PC-9 (cell line): ENCODE measurements at regions not wholly inside any gene's neighbourhood (a gene's known extent, or its start where the extent isn't known, plus 50 kb on each side); places are given as distances from the start of the nearest gene placed in this dataset.

Experiments used
- BruUV-seq: library from RNA; stranded (reverse); fragments of 400-500 nt; replicated peaks from 2 replicates; lab custom pipeline; 2021; lab: Mats Ljungman, UMichigan
- CTCF ChIA-PET: fragments of 300-600 bp; sonication (Branson Sonifier 250); formaldehyde crosslinking; loops from one replicate; lab custom pipeline; 2022; ENCODE audit warnings: antibody characterized with exemption; lab: Charles Lee
- POLR2A ChIA-PET: fragments of 300-600 bp; sonication (Branson Sonifier 250); formaldehyde crosslinking; loops from one replicate; lab custom pipeline; 2022; ENCODE audit warnings: antibody characterized with exemption; ENCODE audit not compliant: unreplicated experiment; lab: Charles Lee
- DNase-seq, 2 experiments: peaks; one replicate each; pipeline versions ENCODE4 v3.0.0 to v3.0.0-alpha.2; 2015 to 2022; ENCODE audit warnings: mixed read lengths in 1 of 2
- H2AFZ ChIP-seq: fragments of 200-600 bp; sonication (generic); 2 replicates; pipeline ENCODE4 v1.8.1; 2017; ENCODE audit warnings: antibody characterized with exemption
- H3F3A ChIP-seq: fragments of 200-600 bp; sonication (generic); 2 replicates; pipeline ENCODE4 v1.8.1; 2017; ENCODE audit warnings: antibody characterized with exemption, mild to moderate bottlenecking, low read depth; ENCODE audit not compliant: insufficient read depth
- H3K27ac ChIP-seq: fragments of 200-600 bp; sonication (generic); 2 replicates; pipeline ENCODE4 v1.6.1; 2016; ENCODE audit warnings: mixed run types
- H3K27me3 ChIP-seq: fragments of 200-600 bp; sonication (generic); 2 replicates; pipeline ENCODE4 v1.6.1; 2016; ENCODE audit warnings: low read depth, mixed run types; ENCODE audit not compliant: insufficient read depth
- H3K36me3 ChIP-seq: fragments of 200-600 bp; sonication (generic); 2 replicates; pipeline ENCODE4 v1.6.1; 2016; ENCODE audit warnings: low read depth, mixed run types
- H3K4me1 ChIP-seq: fragments of 200-600 bp; sonication (generic); replicated peaks from 2 replicates; pipeline ENCODE4 v1.6.1; 2016; ENCODE audit warnings: mixed run types; ENCODE audit not compliant: insufficient read depth
- H3K4me2 ChIP-seq: fragments of 200-600 bp; sonication (generic); 2 replicates; pipeline ENCODE4 v1.6.1; 2017; ENCODE audit warnings: mixed run types
- H3K4me3 ChIP-seq: fragments of 200-600 bp; sonication (generic); 2 replicates; pipeline ENCODE4 v1.6.1; 2016; ENCODE audit warnings: mixed run types
- H3K79me2 ChIP-seq: fragments of 200-600 bp; sonication (generic); 2 replicates; pipeline ENCODE4 v1.6.1; 2017; ENCODE audit warnings: low read depth, mixed run types
- H3K9me2 ChIP-seq: fragments of 200-600 bp; sonication (generic); 2 replicates; pipeline ENCODE4 v1.8.1; 2017; ENCODE audit warnings: mild to moderate bottlenecking; ENCODE audit not compliant: insufficient read depth
- H3K9me3 ChIP-seq: fragments of 200-600 bp; sonication (generic); 2 replicates; pipeline ENCODE4 v1.8.1; 2016; ENCODE audit warnings: low read depth; ENCODE audit not compliant: insufficient read depth
- H4K20me1 ChIP-seq: fragments of 200-600 bp; sonication (generic); 2 replicates; pipeline ENCODE4 v1.8.1; 2017; ENCODE audit not compliant: insufficient read depth
- EZH2 ChIP-seq: fragments of 200-600 bp; sonication (generic); IDR thresholded peaks from 2 replicates; pipeline ENCODE4 v1.8.0; 2017; ENCODE audit warnings: antibody characterized with exemption, low read depth
- intact Hi-C: fragments of 100-400 bp; cut with micrococcal nuclease; formaldehyde crosslinking; loops from one replicate; pipeline ENCODE4 v1.10.0; 2022; ENCODE audit not compliant: unreplicated experiment
- TF ChIP-seq, protein P1 (sequence below): fragments of 200-600 bp; sonication (generic); conservative IDR thresholded peaks from 2 replicates; pipeline ENCODE4 v1.6.1; 2017; ENCODE audit warnings: mixed run types, antibody characterized with exemption, mild to moderate bottlenecking, moderate library complexity

DNA sequence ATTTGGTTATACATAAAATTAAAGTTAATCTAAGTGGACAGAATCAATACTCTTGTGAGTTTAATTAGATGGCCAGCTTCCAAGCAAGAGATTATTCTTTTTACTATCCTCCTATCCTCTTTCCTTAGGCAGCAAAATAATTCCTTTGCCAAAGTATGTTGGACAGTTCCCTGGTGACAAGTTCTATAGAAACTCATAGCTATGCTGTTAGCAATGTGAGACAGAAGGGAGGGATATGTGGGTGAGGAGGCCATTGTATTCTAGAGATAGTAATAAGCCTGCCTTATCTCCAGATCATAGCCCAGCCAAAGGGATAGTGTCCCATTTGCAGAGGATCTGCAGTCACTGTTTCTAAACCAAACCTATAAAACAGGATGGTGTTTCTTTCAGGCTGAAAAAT is 181.6 kb upstream of the HDAC9 start:
- no peak for DNase-seq
- ChIA-PET POLR2A (interaction anchor here (0.6 kb wide), 1 partner anchor 1661 kb away, joined by 3 read pairs; no protein-coding TSS in a partner anchor), CTCF (no interaction called here)
- Histone ChIP-seq H3K27ac (no peak overlapping the region), H3K4me3 (no peak overlapping the region), H3K4me2 (no peak overlapping the region), H3K79me2 (no peaks in the 10 kb centered on the region), H3K9me3 (no peaks in the 10 kb centered on the region), H2AFZ (no peak overlapping the region), H3K36me3 (no peaks in the 10 kb centered on the region), H3K9me2 (no peaks in the 10 kb centered on the region), H3F3A (no peaks in the 10 kb centered on the region), H4K20me1 (no peaks in the 10 kb centered on the region), H3K27me3 (no peaks in the 10 kb centered on the region), H3K4me1 (no peaks in the 10 kb centered on the region)
- no TSS peak for BruUV-seq
- TF ChIP-seq EZH2 = no peak
- TF ChIP-seq, protein P1, sequence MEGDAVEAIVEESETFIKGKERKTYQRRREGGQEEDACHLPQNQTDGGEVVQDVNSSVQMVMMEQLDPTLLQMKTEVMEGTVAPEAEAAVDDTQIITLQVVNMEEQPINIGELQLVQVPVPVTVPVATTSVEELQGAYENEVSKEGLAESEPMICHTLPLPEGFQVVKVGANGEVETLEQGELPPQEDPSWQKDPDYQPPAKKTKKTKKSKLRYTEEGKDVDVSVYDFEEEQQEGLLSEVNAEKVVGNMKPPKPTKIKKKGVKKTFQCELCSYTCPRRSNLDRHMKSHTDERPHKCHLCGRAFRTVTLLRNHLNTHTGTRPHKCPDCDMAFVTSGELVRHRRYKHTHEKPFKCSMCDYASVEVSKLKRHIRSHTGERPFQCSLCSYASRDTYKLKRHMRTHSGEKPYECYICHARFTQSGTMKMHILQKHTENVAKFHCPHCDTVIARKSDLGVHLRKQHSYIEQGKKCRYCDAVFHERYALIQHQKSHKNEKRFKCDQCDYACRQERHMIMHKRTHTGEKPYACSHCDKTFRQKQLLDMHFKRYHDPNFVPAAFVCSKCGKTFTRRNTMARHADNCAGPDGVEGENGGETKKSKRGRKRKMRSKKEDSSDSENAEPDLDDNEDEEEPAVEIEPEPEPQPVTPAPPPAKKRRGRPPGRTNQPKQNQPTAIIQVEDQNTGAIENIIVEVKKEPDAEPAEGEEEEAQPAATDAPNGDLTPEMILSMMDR = no peak
- intact Hi-C loops = no loop called here

GRCh38 chr7:18315241-18315640 is 180.3 kb upstream of the HDAC9 start:
- CTCF ChIA-PET = no interaction called here

DNA sequence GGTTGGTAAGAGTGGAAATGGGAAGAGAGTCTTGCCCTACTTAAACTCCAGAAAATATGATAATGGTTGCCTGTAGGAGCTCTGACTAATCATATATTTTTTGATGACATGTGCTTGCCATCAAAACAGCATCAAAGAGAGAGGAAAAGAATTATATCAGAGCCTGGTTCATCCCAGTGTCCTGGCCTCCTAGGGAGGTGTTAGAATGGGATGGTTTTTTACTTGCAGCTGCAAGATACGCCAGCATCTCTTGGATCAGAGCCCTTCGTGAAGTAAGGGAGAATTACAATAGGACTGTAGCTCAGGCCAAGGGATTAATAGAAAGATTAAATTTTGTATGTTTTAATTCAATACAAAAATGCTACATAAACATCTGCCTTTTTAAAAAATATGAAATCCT is 177.6 kb upstream of the HDAC9 start:
- no peak overlapping the region for H3K4me2 ChIP-seq
- H4K20me1 ChIP-seq = no peaks in the 10 kb centered on the region
- no peak overlapping the region for H3K27ac ChIP-seq
- H2AFZ ChIP-seq = peak overlapping the region; percentile 29; the same call in 1 of the 2 replicates
- BruUV-seq = no TSS peak
- no peaks in the 10 kb centered on the region for H3F3A ChIP-seq
- no peaks in the 10 kb centered on the region for H3K9me3 ChIP-seq
- H3K36me3 ChIP-seq = no peaks in the 10 kb centered on the region
- CTCF ChIA-PET = no interaction called here
- H3K4me3 ChIP-seq = no peak overlapping the region
- H3K27me3 ChIP-seq = no peaks in the 10 kb centered on the region
- POLR2A ChIA-PET = no interaction called here
- DNase-seq = no peak
- 0 out of 2 replicates have a peak, but pooled peaks cover 3% of the 10 kb centered on the region for H3K4me1 ChIP-seq
- H3K9me2 ChIP-seq = no peaks in the 10 kb centered on the region
- TF ChIP-seq, protein P1 = no peak
- no peak for TF ChIP-seq EZH2
- intact Hi-C loops = no loop called here
- H3K79me2 ChIP-seq = no peaks in the 10 kb centered on the region

More at GRCh38 chr7:18315241-18315640, 180.3 kb upstream of the HDAC9 start:
- TF ChIP-seq, protein P1 = no peak
- no peak for TF ChIP-seq EZH2
- intact Hi-C loops = no loop called here
- Histone ChIP-seq H3K79me2 (no peaks in the 10 kb centered on the region), H3F3A (no peaks in the 10 kb centered on the region), H3K4me2 (no peak overlapping the region), H3K36me3 (no peaks in the 10 kb centered on the region), H3K4me1 (no peaks in the 10 kb centered on the region), H3K9me2 (no peaks in the 10 kb centered on the region), H2AFZ (no peak overlapping the region), H3K27me3 (no peaks in the 10 kb centered on the region), H3K4me3 (no peak overlapping the region), H3K9me3 (no peaks in the 10 kb centered on the region), H4K20me1 (no peaks in the 10 kb centered on the region), H3K27ac (no peak overlapping the region)
- POLR2A ChIA-PET = no interaction called here
- no peak for DNase-seq
- BruUV-seq = no TSS peak
